Calu3 (cell line): ENCODE measurements at regions not wholly inside any gene's neighbourhood (a gene's known extent, or its start where the extent isn't known, plus 50 kb on each side); places are given as distances from the start of the nearest gene placed in this dataset.

Experiments
- BruUV-seq: library from RNA; stranded (reverse); fragments of 400-500 nt; replicated peaks from 2 replicates; lab custom pipeline; 2021; lab: Mats Ljungman, UMichigan
- CTCF ChIA-PET: fragments of 300-600 bp; sonication (Branson Sonifier 250); formaldehyde crosslinking; loops from one replicate; lab custom pipeline; 2022; ENCODE audit warnings: antibody characterized with exemption; lab: Charles Lee
- DNase-seq: peaks from one replicate; pipeline ENCODE4 v3.0.0; 2022
- H3K27ac Mint-ChIP-seq: one replicate; pipeline ENCODE4 v1.8.0; 2022; ENCODE audit warnings: mixed read lengths; ENCODE audit not compliant: unreplicated experiment
- H3K27me3 Mint-ChIP-seq: one replicate; pipeline ENCODE4 v1.8.0; 2022; ENCODE audit warnings: mixed read lengths; ENCODE audit not compliant: unreplicated experiment
- H3K36me3 Mint-ChIP-seq: one replicate; pipeline ENCODE4 v1.8.0; 2022; ENCODE audit warnings: mild to moderate bottlenecking, moderate library complexity, mixed read lengths; ENCODE audit not compliant: insufficient read depth, unreplicated experiment
- H3K4me1 Mint-ChIP-seq: one replicate; pipeline ENCODE4 v1.8.0; 2022; ENCODE audit warnings: mild to moderate bottlenecking, low read depth, mixed read lengths; ENCODE audit not compliant: unreplicated experiment
- H3K4me3 Mint-ChIP-seq: one replicate; pipeline ENCODE4 v1.8.0; 2022; ENCODE audit warnings: mild to moderate bottlenecking, low read depth, moderate library complexity, mixed read lengths; ENCODE audit not compliant: unreplicated experiment
- H3K9me3 Mint-ChIP-seq: one replicate; pipeline ENCODE4 v1.8.0; 2022; ENCODE audit warnings: low read depth, mixed read lengths; ENCODE audit not compliant: unreplicated experiment
- CTCF ChIP-seq: fragments of 200-600 bp; IDR thresholded peaks from one replicate; pipeline ENCODE4 v1.8.0; 2022; ENCODE audit warnings: antibody characterized with exemption; ENCODE audit not compliant: unreplicated experiment
- intact Hi-C: fragments of 100-400 bp; cut with micrococcal nuclease; formaldehyde crosslinking; loops from one replicate; pipeline ENCODE4 v1.10.0; 2022; ENCODE audit not compliant: unreplicated experiment

GRCh38 chr9:14500705-14501104, 186.8 kb upstream of the NFIB start:
- BruUV-seq = no TSS peak
- Mint-ChIP-seq H3K4me1 (no peaks in the 10 kb centered on the region), H3K36me3 (no peaks in the 10 kb centered on the region), H3K4me3 (no peak overlapping the region), H3K9me3 (no peaks in the 10 kb centered on the region), H3K27me3 (peaks cover 30% of the 10 kb centered on the region), H3K27ac (no peak overlapping the region)
- no peak for TF ChIP-seq CTCF
- intact Hi-C loops = no loop called here
- DNase-seq = no peak
- CTCF ChIA-PET = no interaction called here

DNA sequence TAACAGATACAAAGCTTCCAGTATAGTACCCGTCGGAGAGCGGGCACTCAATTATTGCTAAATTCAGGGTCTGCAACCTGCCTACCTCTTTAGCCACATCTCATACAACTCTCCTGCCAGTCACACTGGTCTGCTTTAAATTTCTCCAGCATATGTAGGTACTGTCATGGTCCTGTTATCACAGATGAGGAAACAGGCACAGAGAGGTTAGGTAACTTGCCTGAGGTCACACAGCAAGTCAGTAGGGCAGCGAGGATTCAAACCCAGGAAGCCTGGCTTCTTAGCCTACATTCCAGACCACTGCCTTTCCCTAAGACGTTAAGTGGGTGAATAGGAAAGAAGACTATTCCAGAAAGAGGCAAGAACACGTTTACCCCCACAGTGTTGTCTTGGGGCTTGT, 186.0 kb upstream of the NFIB start:
- CTCF ChIA-PET = no interaction called here
- no peaks in the 10 kb centered on the region for H3K36me3 Mint-ChIP-seq
- intact Hi-C loops = no loop called here
- H3K4me3 Mint-ChIP-seq = no peak overlapping the region
- DNase-seq = no peak
- H3K9me3 Mint-ChIP-seq = no peaks in the 10 kb centered on the region
- no peaks in the 10 kb centered on the region for H3K4me1 Mint-ChIP-seq
- H3K27me3 Mint-ChIP-seq = peaks cover 30% of the 10 kb centered on the region
- H3K27ac Mint-ChIP-seq = no peak overlapping the region
- BruUV-seq = no TSS peak
- no peak for TF ChIP-seq CTCF

DNA sequence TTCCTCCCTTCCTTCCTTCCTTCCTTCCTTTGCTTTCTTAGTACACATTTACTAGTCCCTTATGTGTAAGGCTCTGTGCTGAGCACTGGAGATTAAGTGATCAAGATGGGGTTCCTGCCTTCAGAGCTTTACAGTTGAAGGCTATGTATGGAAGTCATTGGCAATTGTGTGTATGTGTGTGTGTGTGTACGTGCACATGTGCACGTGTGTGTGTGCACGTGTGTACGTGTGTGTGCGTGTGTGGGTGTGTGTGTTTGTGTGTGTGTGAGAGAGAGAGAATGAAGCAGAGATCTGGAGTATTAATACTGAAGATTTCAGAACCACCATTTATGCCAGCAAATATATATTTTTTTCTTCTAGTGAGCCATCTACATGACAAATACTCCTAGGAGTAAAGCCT, 184.9 kb upstream of the NFIB start:
- intact Hi-C loops = no loop called here
- H3K9me3 Mint-ChIP-seq = no peaks in the 10 kb centered on the region
- no peaks in the 10 kb centered on the region for H3K36me3 Mint-ChIP-seq
- H3K27me3 Mint-ChIP-seq = peaks cover 30% of the 10 kb centered on the region
- H3K27ac Mint-ChIP-seq = no peak overlapping the region
- no peaks in the 10 kb centered on the region for H3K4me1 Mint-ChIP-seq
- no TSS peak for BruUV-seq
- no peak for DNase-seq
- no peak for TF ChIP-seq CTCF
- CTCF ChIA-PET = no interaction called here
- no peak overlapping the region for H3K4me3 Mint-ChIP-seq

DNA sequence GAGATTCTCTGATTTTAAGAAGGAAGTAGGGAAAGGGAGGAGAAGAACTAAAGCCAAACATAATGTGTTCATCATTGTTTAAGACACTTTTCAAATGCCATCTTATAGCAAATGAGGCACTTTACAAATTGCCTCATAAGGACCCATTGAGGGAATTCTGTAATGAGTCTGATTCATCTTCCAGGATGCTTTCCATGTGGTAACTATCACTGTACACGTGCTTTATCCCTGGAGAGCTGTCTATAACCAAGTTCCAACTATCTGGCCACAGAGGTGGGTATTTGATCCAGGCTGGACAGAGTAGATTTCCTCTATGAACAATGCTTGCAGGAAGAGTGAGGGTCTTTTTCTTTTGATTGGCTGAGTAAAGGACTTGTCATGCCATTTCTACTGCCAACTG, 183.5 kb upstream of the NFIB start:
- intact Hi-C loops = no loop called here
- Mint-ChIP-seq H3K36me3 (no peaks in the 10 kb centered on the region), H3K4me3 (no peak overlapping the region), H3K9me3 (no peaks in the 10 kb centered on the region), H3K4me1 (no peaks in the 10 kb centered on the region), H3K27ac (no peak overlapping the region), H3K27me3 (peaks cover 30% of the 10 kb centered on the region)
- no peak for DNase-seq
- no peak for TF ChIP-seq CTCF
- BruUV-seq = no TSS peak
- CTCF ChIA-PET = no interaction called here
